CD4-positive, CD25-positive, alpha-beta regulatory T cell (primary cell): ENCODE measurements at regions not wholly inside any gene's neighbourhood (a gene's known extent, or its start where the extent isn't known, plus 50 kb on each side); places are given as distances from the start of the nearest gene placed in this dataset.
"Not testable (repeated sequence)": the region's sequence is repeated elsewhere in the genome, so short reads cannot be mapped to it uniquely, and the experiment has no call there.

ENCODE experiments used
- ATAC-seq, 2 donors: fragments of 150-1000 bp; cut with Tn5 transposase; one replicate each; pipeline ENCODE4 v1.10.0; 2021; ENCODE audit warnings: low read depth in 2 of 2, moderate number of reproducible peaks in 2 of 2, moderate library complexity in 1 of 2
- DNase-seq, 3 donors: peaks; one replicate each; pipeline versions ENCODE4 v3.0.0 to v3.0.0-alpha.2; 2012 to 2022; ENCODE audit warnings: mixed read lengths in 1 of 3
- H3K27ac ChIP-seq: one replicate; pipeline ENCODE4 v1.7.0; 2013; ENCODE audit warnings: mild to moderate bottlenecking, low read length; ENCODE audit not compliant: insufficient read depth, poor library complexity, severe bottlenecking
- H3K27me3 ChIP-seq: one replicate; pipeline ENCODE4 v1.7.0; 2013; ENCODE audit warnings: low read length; ENCODE audit not compliant: control insufficient read depth, insufficient read depth
- H3K36me3 ChIP-seq: one replicate; pipeline ENCODE4 v1.7.0; 2013; ENCODE audit warnings: mild to moderate bottlenecking, low read length, moderate library complexity; ENCODE audit not compliant: control insufficient read depth, insufficient read depth
- H3K4me1 ChIP-seq: 2 replicates; pipeline ENCODE4 v1.7.0; 2013; ENCODE audit warnings: mild to moderate bottlenecking, low read length; ENCODE audit not compliant: insufficient read depth, control insufficient read depth, poor library complexity, severe bottlenecking
- H3K4me3 ChIP-seq: one replicate; pipeline ENCODE4 v1.7.0; 2013; ENCODE audit warnings: low read depth, mild to moderate bottlenecking, low read length, moderate library complexity
- H3K9me3 ChIP-seq, 2 experiments: 1 replicate in 1 of 2; 2 replicates in 1 of 2; pipeline ENCODE4 v1.7.0; 2013; ENCODE audit warnings: low read length in 2 of 2, mild to moderate bottlenecking in 1 of 2, moderate library complexity in 1 of 2; ENCODE audit not compliant: control insufficient read depth in 2 of 2
- H3K27ac Mint-ChIP-seq, 3 donors: one replicate each; pipeline ENCODE4 v1.8.0; 2020 to 2022; ENCODE audit warnings: mild to moderate bottlenecking in 3 of 3, mixed read lengths in 3 of 3, moderate library complexity in 2 of 3
- H3K27me3 Mint-ChIP-seq: one replicate; pipeline ENCODE4 v1.8.0; 2022; ENCODE audit warnings: mild to moderate bottlenecking, mixed read lengths
- H3K36me3 Mint-ChIP-seq: one replicate; pipeline ENCODE4 v1.8.0; 2020; ENCODE audit warnings: mixed read lengths
- H3K4me1 Mint-ChIP-seq, 4 donors: one replicate each; pipeline ENCODE4 v1.8.0; 2020 to 2022; ENCODE audit warnings: mixed read lengths in 4 of 4, mild to moderate bottlenecking in 1 of 4
- H3K4me3 Mint-ChIP-seq, 4 donors: one replicate each; pipeline ENCODE4 v1.8.0; 2020 to 2022; ENCODE audit warnings: mild to moderate bottlenecking in 4 of 4, mixed read lengths in 4 of 4, moderate library complexity in 3 of 4
- H3K9me3 Mint-ChIP-seq, 7 donors: one replicate each; pipeline ENCODE4 v1.8.0; 2020 to 2022; ENCODE audit warnings: mixed read lengths in 7 of 7, mild to moderate bottlenecking in 3 of 7, moderate library complexity in 2 of 7

DNA sequence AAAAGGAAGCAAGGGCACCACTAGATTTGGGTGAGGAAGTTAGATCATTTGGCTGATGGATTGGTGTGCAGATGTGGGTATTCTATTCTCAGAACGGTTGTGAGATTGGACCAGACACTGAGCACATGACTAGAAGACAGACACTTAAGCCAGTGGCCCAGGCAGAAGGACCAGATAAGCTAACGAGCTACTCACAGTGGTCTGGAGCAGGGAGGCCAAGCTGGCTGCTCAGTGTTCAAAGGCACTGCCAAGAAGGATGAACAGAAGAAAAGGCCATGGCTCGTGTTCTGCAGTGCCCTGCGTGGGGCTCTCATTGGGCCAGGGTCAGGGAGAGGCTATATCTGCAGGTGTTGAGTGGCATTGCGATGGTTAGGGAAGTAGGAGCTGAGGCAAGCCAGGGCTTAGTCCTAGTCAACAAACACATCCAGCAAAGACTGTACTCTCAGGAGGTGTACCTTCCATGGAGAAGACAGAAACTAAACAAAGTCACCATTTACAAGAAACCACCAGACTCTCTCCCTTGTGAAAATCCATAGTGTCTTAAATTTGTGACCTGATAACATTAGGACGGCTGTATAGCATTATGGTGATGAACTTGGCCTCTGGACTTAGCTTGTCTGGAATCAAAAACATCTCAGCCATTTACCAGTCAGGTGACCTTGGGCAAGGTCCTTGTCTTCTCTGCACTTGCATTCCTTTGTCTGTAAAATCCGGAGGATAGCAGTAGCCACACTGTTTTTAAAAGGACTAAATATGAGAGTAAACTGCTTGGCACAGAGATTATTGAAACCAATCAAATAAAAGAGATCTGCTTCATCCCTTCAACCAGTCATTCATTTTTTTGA lies 274.5 kb downstream of the SIPA1L2 start:
- Histone ChIP-seq H3K36me3 (no peaks in the 10 kb centered on the region), H3K4me1 (no peaks in the 10 kb centered on the region), H3K27ac (no peak overlapping the region), H3K27me3 (no peaks in the 10 kb centered on the region), H3K9me3 (no peaks in the 10 kb centered on the region), H3K4me3 (no peak overlapping the region)
- DNase-seq (no peak), ATAC-seq (no peak)
- Mint-ChIP-seq H3K27me3 (peaks cover 11% of the 10 kb centered on the region), H3K9me3 (peaks cover 0 to 1% (median 0%) of the 10 kb centered on the region in 7 donors), H3K4me3 (no peak overlapping the region), H3K36me3 (no peaks in the 10 kb centered on the region), H3K27ac (no peak overlapping the region), H3K4me1 (no peaks in the 10 kb centered on the region)

DNA sequence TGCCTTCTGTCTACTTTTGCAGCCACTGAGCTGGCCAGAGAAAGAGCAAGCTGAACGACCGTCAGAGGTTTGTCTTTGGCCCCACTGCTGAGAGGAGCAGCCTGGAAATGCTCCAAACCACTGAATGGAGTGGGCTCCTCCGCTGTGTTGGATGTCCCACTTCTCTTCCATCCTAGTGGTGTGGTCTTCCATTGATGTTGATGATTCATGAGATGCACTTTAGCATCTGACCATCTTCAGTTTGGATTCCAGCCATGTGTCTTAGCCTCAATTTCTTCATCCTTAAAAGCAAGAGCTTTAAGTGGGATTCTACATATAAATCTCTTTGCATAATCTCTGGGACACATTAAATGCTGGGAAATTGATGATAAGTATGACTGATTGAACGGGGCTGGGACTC lies 276.9 kb downstream of the SIPA1L2 start:
- Histone ChIP-seq H3K9me3 (no peaks in the 10 kb centered on the region), H3K27ac (no peak overlapping the region), H3K4me1 (no peaks in the 10 kb centered on the region), H3K36me3 (no peaks in the 10 kb centered on the region), H3K27me3 (no peaks in the 10 kb centered on the region), H3K4me3 (no peak overlapping the region)
- H3K4me1 Mint-ChIP-seq, result no peaks in the 10 kb centered on the region
- ATAC-seq, result no peak
- peaks cover 0 to 2% (median 0%) of the 10 kb centered on the region in 7 donors for H3K9me3 Mint-ChIP-seq
- H3K4me3 Mint-ChIP-seq, result no peak overlapping the region
- no peak for DNase-seq
- H3K27me3 Mint-ChIP-seq, result peaks cover 11% of the 10 kb centered on the region
- no peak overlapping the region for H3K27ac Mint-ChIP-seq
- no peaks in the 10 kb centered on the region for H3K36me3 Mint-ChIP-seq

DNA sequence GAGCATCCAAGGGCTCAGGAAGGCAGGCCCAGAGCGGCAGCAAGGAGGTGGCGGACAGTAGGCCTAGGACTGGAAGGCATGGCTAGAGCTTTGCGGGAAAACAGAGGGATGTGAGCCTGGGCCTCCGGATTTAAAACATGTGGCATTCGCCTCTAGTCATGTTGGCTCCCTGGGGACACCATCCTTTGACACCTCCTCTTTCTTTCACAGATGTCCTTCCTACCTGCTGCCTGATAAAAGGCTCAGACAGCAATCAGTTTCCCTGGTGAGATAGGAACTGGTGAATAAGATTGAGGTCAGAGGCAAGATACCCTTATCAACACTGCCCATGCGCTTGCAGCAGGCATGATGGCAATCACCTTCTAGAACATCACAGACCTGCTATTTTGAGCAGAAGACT lies 277.6 kb downstream of the SIPA1L2 start:
- peaks cover 11% of the 10 kb centered on the region for H3K27me3 Mint-ChIP-seq
- no peaks in the 10 kb centered on the region for H3K27me3 ChIP-seq
- H3K9me3 ChIP-seq, result no peaks in the 10 kb centered on the region
- no peak overlapping the region for H3K27ac ChIP-seq
- peak overlapping the region in 1 of 4 donors; percentile 85 for H3K4me3 Mint-ChIP-seq
- no peak overlapping the region for H3K27ac Mint-ChIP-seq
- no peak for ATAC-seq
- H3K4me1 Mint-ChIP-seq, result no peaks in the 10 kb centered on the region
- no peaks in the 10 kb centered on the region for H3K4me1 ChIP-seq
- DNase-seq, result no peak
- H3K36me3 Mint-ChIP-seq, result no peaks in the 10 kb centered on the region
- no peaks in the 10 kb centered on the region for H3K36me3 ChIP-seq
- H3K4me3 ChIP-seq, result no peak overlapping the region
- peaks cover 0 to 2% (median 0%) of the 10 kb centered on the region in 7 donors for H3K9me3 Mint-ChIP-seq

DNA sequence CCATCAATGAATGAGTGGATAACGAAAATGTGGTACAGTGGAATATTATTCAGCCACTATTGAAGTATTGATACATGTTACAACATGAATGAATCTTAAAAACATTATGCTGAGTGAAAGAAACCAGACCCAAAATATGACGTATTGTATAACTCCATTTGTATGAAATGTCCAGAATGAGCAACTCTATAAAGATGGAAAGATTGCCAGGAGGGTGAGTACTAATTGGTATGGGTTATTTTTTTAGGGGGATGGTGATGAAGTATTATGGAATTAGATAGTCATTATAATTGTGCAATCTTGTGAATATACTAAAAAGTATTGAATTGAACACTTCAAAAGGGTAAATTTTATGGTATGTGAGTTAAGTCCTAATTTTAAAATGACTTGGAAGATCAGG lies 278.6 kb downstream of the SIPA1L2 start:
- Mint-ChIP-seq H3K4me3 (no peak overlapping the region), H3K9me3 (peaks cover 0 to 2% (median 0%) of the 10 kb centered on the region in 7 donors), H3K27me3 (peaks cover 11% of the 10 kb centered on the region), H3K27ac (no peak overlapping the region), H3K36me3 (no peaks in the 10 kb centered on the region), H3K4me1 (no peaks in the 10 kb centered on the region)
- Histone ChIP-seq H3K9me3 (no peaks in the 10 kb centered on the region), H3K4me1 (no peaks in the 10 kb centered on the region), H3K36me3 (no peaks in the 10 kb centered on the region), H3K27ac (no peak overlapping the region), H3K4me3 (no peak overlapping the region), H3K27me3 (no peaks in the 10 kb centered on the region)
- no peak for ATAC-seq
- DNase-seq, result no peak

DNA sequence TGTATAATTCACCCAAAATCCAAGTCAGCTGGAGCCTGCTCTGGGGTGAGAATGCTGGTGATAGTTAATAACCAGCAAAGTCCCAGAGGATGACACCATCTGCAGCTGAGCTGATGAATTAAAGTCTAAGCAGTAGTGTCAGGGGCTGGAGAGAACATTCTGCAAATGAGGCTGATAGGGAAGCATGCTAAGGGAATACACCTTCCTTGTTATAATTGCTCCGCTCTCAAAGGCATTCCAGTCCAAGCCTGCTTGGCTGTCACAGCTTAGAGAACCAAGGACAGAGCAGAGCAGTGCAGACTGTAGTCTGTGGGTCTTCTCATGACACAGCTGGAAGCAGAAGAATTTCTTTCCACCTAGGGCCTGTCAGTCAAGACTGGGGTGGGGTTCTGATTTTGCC lies 283.1 kb downstream of the SIPA1L2 start:
- Mint-ChIP-seq H3K9me3 (peaks cover 0 to 17% (median 4%) of the 10 kb centered on the region in 7 donors), H3K4me1 (no peaks in the 10 kb centered on the region), H3K27me3 (peaks cover 3% of the 10 kb centered on the region), H3K36me3 (no peaks in the 10 kb centered on the region), H3K4me3 (no peak overlapping the region), H3K27ac (no peak overlapping the region)
- Histone ChIP-seq H3K4me3 (no peak overlapping the region), H3K9me3 (peaks cover 0 to 7% of the 10 kb centered on the region in 2 experiments), H3K36me3 (no peaks in the 10 kb centered on the region), H3K27me3 (no peaks in the 10 kb centered on the region), H3K27ac (no peak overlapping the region), H3K4me1 (no peaks in the 10 kb centered on the region)
- no peak for DNase-seq
- no peak for ATAC-seq

DNA sequence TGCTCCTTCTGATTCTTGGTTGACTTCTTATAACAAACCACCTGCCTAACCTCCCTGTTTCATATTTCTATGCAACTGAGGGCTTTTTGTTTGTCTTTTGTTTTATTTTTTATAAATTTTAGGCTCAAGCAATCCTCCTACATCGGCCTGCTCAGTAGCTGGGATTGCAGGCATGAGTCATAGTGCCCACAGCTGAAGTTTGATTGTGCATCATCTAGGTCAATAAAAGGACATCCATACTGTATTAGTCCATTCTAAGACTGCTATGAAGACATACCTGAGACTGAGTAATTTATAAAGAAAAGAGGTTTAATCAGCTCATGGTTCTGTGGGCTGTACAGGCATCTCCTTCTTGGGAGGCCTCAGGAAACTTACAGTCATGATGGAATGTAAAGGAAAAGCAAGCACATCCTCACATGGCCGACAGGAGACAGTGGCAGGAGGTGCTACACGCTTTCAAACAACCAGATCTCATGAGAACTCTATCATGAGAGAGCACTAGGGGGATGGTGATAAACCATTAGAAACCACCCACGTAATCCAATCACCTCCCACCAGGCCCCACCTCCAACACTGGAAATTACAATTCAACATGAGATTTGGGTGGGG lies 285.0 kb downstream of the SIPA1L2 start:
- Histone ChIP-seq H3K4me1 (no peaks in the 10 kb centered on the region), H3K27ac (no peak overlapping the region), H3K9me3 (peaks cover 0 to 7% of the 10 kb centered on the region in 2 experiments), H3K36me3 (no peaks in the 10 kb centered on the region), H3K27me3 (no peaks in the 10 kb centered on the region), H3K4me3 (no peak overlapping the region)
- Mint-ChIP-seq H3K27me3 (no peaks in the 10 kb centered on the region), H3K36me3 (no peaks in the 10 kb centered on the region), H3K9me3 (peaks cover 0 to 17% (median 4%) of the 10 kb centered on the region in 7 donors), H3K4me1 (no peaks in the 10 kb centered on the region), H3K27ac (no peak overlapping the region), H3K4me3 (no peak overlapping the region)
- ATAC-seq (no peak), DNase-seq (no peak)

DNA sequence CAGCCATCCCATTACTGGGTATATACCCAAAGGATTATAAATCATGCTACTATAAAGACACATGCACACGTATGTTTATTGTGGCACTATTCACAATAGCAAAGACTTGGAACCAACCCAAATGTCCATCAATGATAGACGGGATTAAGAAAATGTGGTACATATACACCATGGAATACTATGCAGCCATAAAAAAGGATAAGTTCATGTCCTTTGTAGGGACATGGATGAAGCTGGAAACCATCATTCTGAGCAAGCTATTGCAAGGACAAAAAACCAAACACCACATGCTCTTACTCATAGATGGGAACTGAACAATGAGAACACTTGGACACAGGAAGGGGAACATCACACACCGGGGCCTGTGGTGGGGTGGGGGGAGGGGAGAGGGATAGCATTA lies 285.7 kb downstream of the SIPA1L2 start:
- H3K4me3 ChIP-seq, ATAC-seq, H3K4me1 Mint-ChIP-seq, H3K27ac ChIP-seq, H3K36me3 ChIP-seq, H3K36me3 Mint-ChIP-seq, H3K9me3 ChIP-seq, H3K27ac Mint-ChIP-seq, H3K4me1 ChIP-seq, H3K27me3 ChIP-seq, DNase-seq, H3K4me3 Mint-ChIP-seq, H3K27me3 Mint-ChIP-seq: not testable (repeated sequence)
- peaks cover 0 to 17% (median 4%) of the 10 kb centered on the region in 7 donors for H3K9me3 Mint-ChIP-seq

DNA sequence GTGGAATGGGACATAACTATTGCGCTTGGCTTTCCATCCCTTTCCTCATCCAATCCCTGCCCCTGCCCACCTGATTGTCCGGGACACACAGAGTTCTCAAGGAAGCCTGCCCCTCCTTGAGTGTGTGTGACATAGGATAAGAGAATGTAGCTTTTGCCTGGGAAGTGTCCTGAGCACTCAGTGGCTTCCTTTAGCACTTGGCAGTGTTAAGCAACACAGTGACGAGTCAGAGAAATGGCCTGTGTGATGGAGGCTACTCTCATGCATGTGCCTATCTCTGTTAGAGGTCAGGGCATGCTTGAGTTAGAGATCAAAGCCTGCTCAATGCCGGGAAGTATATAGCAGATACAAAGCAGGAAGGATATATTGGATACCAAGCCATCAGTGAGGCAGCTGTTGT lies 289.5 kb downstream of the SIPA1L2 start:
- Mint-ChIP-seq H3K36me3 (no peaks in the 10 kb centered on the region), H3K27me3 (peaks cover 3% of the 10 kb centered on the region), H3K9me3 (peaks cover 0 to 12% (median 0%) of the 10 kb centered on the region in 7 donors), H3K27ac (no peak overlapping the region), H3K4me1 (peaks cover 0 to 3% (median 0%) of the 10 kb centered on the region in 4 donors), H3K4me3 (no peak overlapping the region)
- DNase-seq (no peak), ATAC-seq (no peak)
- no peaks in the 10 kb centered on the region for H3K27me3 ChIP-seq
- no peaks in the 10 kb centered on the region for H3K4me1 ChIP-seq
- H3K36me3 ChIP-seq, result no peaks in the 10 kb centered on the region
- no peak overlapping the region for H3K4me3 ChIP-seq
- peaks cover 0 to 7% of the 10 kb centered on the region in 2 experiments for H3K9me3 ChIP-seq
- H3K27ac ChIP-seq, result no peak overlapping the region
